Loucy (cell line): ENCODE measurements at regions not wholly inside any gene's neighbourhood (a gene's known extent, or its start where the extent isn't known, plus 50 kb on each side); places are given as distances from the start of the nearest gene placed in this dataset.

Experiments
- EZH2phosphoT487 ChIP-seq: fragments of 200-600 bp; IDR thresholded peaks from 2 replicates; pipeline ENCODE4 v1.6.1; 2018; ENCODE audit warnings: antibody characterized with exemption, mild to moderate bottlenecking, moderate library complexity, borderline replicate concordance
- TF ChIP-seq, protein P1 (sequence below): fragments of 200-600 bp; sonication (generic); conservative IDR thresholded peaks from 2 replicates; pipeline ENCODE4 v1.5.1; 2014; ENCODE audit warnings: mild to moderate bottlenecking, antibody characterized with exemption, low read length

DNA sequence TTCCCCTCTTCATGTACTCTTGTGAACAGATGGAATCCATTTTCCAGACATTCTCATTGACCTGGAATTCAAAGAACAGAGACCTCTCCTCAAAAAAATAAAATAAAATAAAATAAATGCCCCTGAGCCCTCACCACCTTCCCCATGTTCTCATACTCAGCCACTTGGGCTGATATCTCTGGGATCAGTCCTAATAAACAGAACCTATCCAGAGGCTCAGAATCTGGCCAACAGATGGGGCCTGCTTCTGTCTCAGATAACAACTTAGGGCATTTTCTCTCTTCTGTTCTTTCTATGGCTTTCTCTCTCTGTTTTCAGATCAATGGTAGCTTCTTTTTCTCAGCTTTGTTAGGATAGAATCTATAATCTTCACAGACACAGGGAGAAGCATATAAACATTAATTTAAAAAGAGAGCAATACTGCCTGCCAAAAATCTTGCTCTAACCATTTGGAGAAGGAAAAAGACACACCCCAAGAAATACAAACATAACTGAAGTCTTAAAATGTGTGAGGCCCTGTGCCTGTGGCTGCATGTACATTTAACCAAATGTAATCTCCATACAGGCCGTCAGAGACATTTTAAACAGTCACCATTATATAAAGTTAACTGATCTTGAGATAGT is 907.1 kb downstream of the FAT4 start:
- TF ChIP-seq, protein P1, sequence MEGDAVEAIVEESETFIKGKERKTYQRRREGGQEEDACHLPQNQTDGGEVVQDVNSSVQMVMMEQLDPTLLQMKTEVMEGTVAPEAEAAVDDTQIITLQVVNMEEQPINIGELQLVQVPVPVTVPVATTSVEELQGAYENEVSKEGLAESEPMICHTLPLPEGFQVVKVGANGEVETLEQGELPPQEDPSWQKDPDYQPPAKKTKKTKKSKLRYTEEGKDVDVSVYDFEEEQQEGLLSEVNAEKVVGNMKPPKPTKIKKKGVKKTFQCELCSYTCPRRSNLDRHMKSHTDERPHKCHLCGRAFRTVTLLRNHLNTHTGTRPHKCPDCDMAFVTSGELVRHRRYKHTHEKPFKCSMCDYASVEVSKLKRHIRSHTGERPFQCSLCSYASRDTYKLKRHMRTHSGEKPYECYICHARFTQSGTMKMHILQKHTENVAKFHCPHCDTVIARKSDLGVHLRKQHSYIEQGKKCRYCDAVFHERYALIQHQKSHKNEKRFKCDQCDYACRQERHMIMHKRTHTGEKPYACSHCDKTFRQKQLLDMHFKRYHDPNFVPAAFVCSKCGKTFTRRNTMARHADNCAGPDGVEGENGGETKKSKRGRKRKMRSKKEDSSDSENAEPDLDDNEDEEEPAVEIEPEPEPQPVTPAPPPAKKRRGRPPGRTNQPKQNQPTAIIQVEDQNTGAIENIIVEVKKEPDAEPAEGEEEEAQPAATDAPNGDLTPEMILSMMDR = no peak
- TF ChIP-seq EZH2phosphoT487 = no peak
